Spleen (tissue), 11 donors: ENCODE measurements at regions not wholly inside any gene's neighbourhood (a gene's known extent, or its start where the extent isn't known, plus 50 kb on each side); places are given as distances from the start of the nearest gene placed in this dataset.

Source experiments
- DNase-seq: peaks from one replicate; pipeline ENCODE4 v3.0.0-alpha.2; 2020
- H3K27ac ChIP-seq, 8 donors: fragments of 200-600 bp; sonication (generic) in 7 of 8; 1 replicate in 4 of 8; 2 replicates in 4 of 8; pipeline versions ENCODE4 v1.5.0 to v1.8.0; 2016 to 2021; ENCODE audit warnings: inconsistent platforms in 4 of 8, mild to moderate bottlenecking in 4 of 8, moderate library complexity in 1 of 8
- H3K27me3 ChIP-seq, 7 donors: fragments of 200-600 bp; sonication (generic) in 6 of 7; replicated peaks in 1 of 7; 1 replicate in 4 of 7; 2 replicates in 3 of 7; pipeline versions ENCODE4 v1.5.0 to v1.8.0; 2016 to 2021; ENCODE audit warnings: inconsistent platforms in 3 of 7, mild to moderate bottlenecking in 1 of 7
- H3K36me3 ChIP-seq, 6 donors: fragments of 200-600 bp; sonication (generic) in 5 of 6; 1 replicate in 4 of 6; 2 replicates in 2 of 6; pipeline versions ENCODE4 v1.5.0 to v1.8.0; 2016 to 2021; ENCODE audit warnings: inconsistent platforms in 2 of 6
- H3K4me1 ChIP-seq, 6 donors: fragments of 200-600 bp; sonication (generic) in 5 of 6; 1 replicate in 3 of 6; 2 replicates in 3 of 6; pipeline versions ENCODE4 v1.5.0 to v1.8.0; 2016 to 2021; ENCODE audit warnings: inconsistent platforms in 3 of 6
- H3K4me3 ChIP-seq, 8 donors: fragments of 200-600 bp; sonication (generic) in 7 of 8; 1 replicate in 4 of 8; 2 replicates in 4 of 8; pipeline versions ENCODE4 v1.5.0 to v1.8.0; 2016 to 2021; ENCODE audit warnings: inconsistent platforms in 4 of 8, mild to moderate bottlenecking in 4 of 8, moderate library complexity in 2 of 8
- H3K9me3 ChIP-seq, 8 donors: fragments of 200-600 bp; sonication (generic) in 7 of 8; 1 replicate in 4 of 8; 2 replicates in 4 of 8; pipeline versions ENCODE4 v1.5.0 to v1.8.0; 2016 to 2021; ENCODE audit warnings: inconsistent platforms in 4 of 8
- CTCF ChIP-seq, 11 experiments: fragments of 200-600 bp in 7 of 11; fragments of 450-650 bp in 4 of 11; sonication (generic) in 4 of 11; IDR thresholded peaks in 8 of 11; conservative IDR thresholded peaks in 3 of 11; 1 replicate in 7 of 11; 2 replicates in 4 of 11; pipeline versions ENCODE4 v1.4.0 to v1.8.0; 2016 to 2021; ENCODE audit warnings: antibody characterized with exemption in 11 of 11, inconsistent platforms in 4 of 11, mild to moderate bottlenecking in 1 of 11
- POLR2A ChIP-seq, 3 donors: fragments of 450-650 bp; IDR thresholded peaks; one replicate each; pipeline ENCODE4 v1.5.1; 2017; ENCODE audit warnings: antibody characterized with exemption in 3 of 3, mild to moderate bottlenecking in 1 of 3
- POLR2AphosphoS5 ChIP-seq, 3 donors: sonication (generic); formaldehyde crosslinking; IDR thresholded peaks; one replicate each; pipeline ENCODE4 v1.5.1; 2017; ENCODE audit warnings: antibody characterized with exemption in 3 of 3
- WGBS, 5 donors: extraction: QIAGEN DNeasy Blood & Tissue Kit in 3 of 5; methylation state at CpG; one replicate each; pipeline versions ENCODE4 v1.1.5 to v1.1.7; 2013 to 2018; 5-methylcytosine and 5-hydroxymethylcytosine counted together
- intact Hi-C: fragments of 100-400 bp; cut with DNase I; formaldehyde crosslinking; loops from one replicate; pipeline ENCODE4 v1.15.0; 2023; ENCODE audit warnings: low total_unique reads
- donor health status: healthy with polysubstance abuse.
- donor health status: DM: no; HTN: no; CAD: no; lungs with moderate emphysema.
- donor health status: DM: no; HTN: no; CAD: no.
- donor health status: Bipolar disorder and iron deficiency.
- donor health status: healthy.
- donor health status: DM: no; HTN: no; CAD: no.
- donor health status: DM: yes; HTN: yes; CAD: no.

- no peaks in the 10 kb centered on the region for H3K27me3 ChIP-seq
- TF ChIP-seq CTCF (IDR thresholded peaks at IDR 0.05 in 8 of 11, conservative IDR thresholded peaks at IDR 0.05 in 3 of 11) = no peak
- TF ChIP-seq POLR2AphosphoS5 (IDR thresholded peaks at IDR 0.05) = no peak
- no peak for TF ChIP-seq POLR2A (IDR thresholded peaks at IDR 0.05)
- 57 to 74% (median 71%) methylated on average over 1 of the region's 1 CpG for WGBS, 5 donors
- H3K36me3 ChIP-seq = no peaks in the 10 kb centered on the region
- H3K27ac ChIP-seq = no peak overlapping the region
- DNase-seq = no peak
- H3K9me3 ChIP-seq = no peaks in the 10 kb centered on the region
- H3K4me1 ChIP-seq = no peaks in the 10 kb centered on the region
- intact Hi-C loops = no loop called here
- no peak overlapping the region for H3K4me3 ChIP-seq
Measured at GRCh38 chr4:106869551-106869950, 166.6 kb downstream of the DKK2 start.

GRCh38 chr4:106868381-106869035 is 167.6 kb downstream of the DKK2 start:
- Histone ChIP-seq H3K4me3 (no peak overlapping the region), H3K27ac (no peak overlapping the region), H3K9me3 (no peaks in the 10 kb centered on the region), H3K36me3 (no peaks in the 10 kb centered on the region), H3K4me1 (no peaks in the 10 kb centered on the region), H3K27me3 (no peaks in the 10 kb centered on the region)
- intact Hi-C loops = no loop called here
- TF ChIP-seq POLR2A (IDR thresholded peaks at IDR 0.05) (no peak), POLR2AphosphoS5 (IDR thresholded peaks at IDR 0.05) (no peak), CTCF (IDR thresholded peaks at IDR 0.05 in 8 of 11, conservative IDR thresholded peaks at IDR 0.05 in 3 of 11) (no peak)
- 32 to 75% (median 63%) methylated on average over 2 of the region's 2 CpGs for WGBS, 5 donors
- no peak for DNase-seq

GRCh38 chr4:106864231-106864630 is 171.9 kb downstream of the DKK2 start:
- Histone ChIP-seq H3K9me3 (peaks cover 0 to 8% (median 0%) of the 10 kb centered on the region in 8 donors), H3K27ac (no peak overlapping the region), H3K27me3 (no peaks in the 10 kb centered on the region), H3K4me3 (no peak overlapping the region), H3K4me1 (no peaks in the 10 kb centered on the region), H3K36me3 (no peaks in the 10 kb centered on the region)
- intact Hi-C loops = no loop called here
- DNase-seq = no peak
- TF ChIP-seq CTCF (IDR thresholded peaks at IDR 0.05 in 8 of 11, conservative IDR thresholded peaks at IDR 0.05 in 3 of 11) (no peak), POLR2A (IDR thresholded peaks at IDR 0.05) (no peak), POLR2AphosphoS5 (IDR thresholded peaks at IDR 0.05) (no peak)

- no peak overlapping the region for H3K27ac ChIP-seq
Measured at GRCh38 chr4:106854569-106855351, 181.4 kb downstream of the DKK2 start.

More at GRCh38 chr4:106854569-106855351, 181.4 kb downstream of the DKK2 start:
- no peaks in the 10 kb centered on the region for H3K27me3 ChIP-seq
- TF ChIP-seq POLR2AphosphoS5 (IDR thresholded peaks at IDR 0.05) (no peak), CTCF (IDR thresholded peaks at IDR 0.05 in 8 of 11, conservative IDR thresholded peaks at IDR 0.05 in 3 of 11) (no peak), POLR2A (IDR thresholded peaks at IDR 0.05) (no peak)
- intact Hi-C loops = no loop called here
- no peak for DNase-seq
- H3K9me3 ChIP-seq = no peaks in the 10 kb centered on the region
- no peak overlapping the region for H3K4me3 ChIP-seq
- no peaks in the 10 kb centered on the region for H3K4me1 ChIP-seq
- H3K36me3 ChIP-seq = no peaks in the 10 kb centered on the region
